ENCODE measurements at regions not wholly inside any gene's neighbourhood (a gene's known extent, or its start where the extent isn't known, plus 50 kb on each side); places are given as distances from the start of the nearest gene placed in this dataset.

GRCh38 chr3:193835414-193835813 is 242.4 kb downstream of the OPA1 start:
- no peak overlapping the region for H3K4me2 ChIP-seq (ENCODE audit: low read length)
- no peaks in the 10 kb centered on the region for H3K9me2 ChIP-seq (replicated peaks; ENCODE audit: control insufficient read depth, low read length)
- TF ChIP-seq EZH2phosphoT487 (IDR thresholded peaks at IDR 0.05; ENCODE audit: borderline replicate concordance, low read length), result no peak
- TF ChIP-seq CTCF (IDR thresholded peaks at IDR 0.05; ENCODE audit: low read depth, low read length, poor library complexity, severe bottlenecking), result no peak
- H3K36me3 ChIP-seq (ENCODE audit: control insufficient read depth, low read length), result no peaks in the 10 kb centered on the region
- no peak overlapping the region for H3K27ac ChIP-seq (ENCODE audit: low read depth, low read length)
- no peaks in the 10 kb centered on the region for H3K27me3 ChIP-seq (ENCODE audit: control insufficient read depth, low read length)
- H3F3A ChIP-seq (ENCODE audit: control insufficient read depth, insufficient read depth), result no peaks in the 10 kb centered on the region
- H3K4me1 ChIP-seq (ENCODE audit: control insufficient read depth, low read length), result peaks cover 38% of the 10 kb centered on the region
- H3K4me3 ChIP-seq (ENCODE audit: low read length), result no peak overlapping the region
- H3K79me2 ChIP-seq (ENCODE audit: control insufficient read depth, low read length), result no peaks in the 10 kb centered on the region
- H3K9me3 ChIP-seq (ENCODE audit: control insufficient read depth, insufficient read depth, low read length), result no peaks in the 10 kb centered on the region
- no peaks in the 10 kb centered on the region for H4K20me1 ChIP-seq (ENCODE audit: control insufficient read depth, insufficient read depth, low read depth, low read length)

- Histone ChIP-seq H3K9me3 (ENCODE audit: control insufficient read depth, insufficient read depth, low read length) (no peaks in the 10 kb centered on the region), H3K79me2 (ENCODE audit: control insufficient read depth, low read length) (no peaks in the 10 kb centered on the region), H3K27ac (ENCODE audit: low read depth, low read length) (no peak overlapping the region), H3F3A (ENCODE audit: control insufficient read depth, insufficient read depth) (no peaks in the 10 kb centered on the region), H3K4me2 (ENCODE audit: low read length) (no peak overlapping the region), H3K36me3 (ENCODE audit: control insufficient read depth, low read length) (no peaks in the 10 kb centered on the region), H3K4me1 (ENCODE audit: control insufficient read depth, low read length) (peaks cover 46% of the 10 kb centered on the region), H3K27me3 (ENCODE audit: control insufficient read depth, low read length) (no peaks in the 10 kb centered on the region), H4K20me1 (ENCODE audit: control insufficient read depth, insufficient read depth, low read depth, low read length) (no peaks in the 10 kb centered on the region), H3K9me2 (replicated peaks; ENCODE audit: control insufficient read depth, low read length) (no peaks in the 10 kb centered on the region), H3K4me3 (ENCODE audit: low read length) (no peak overlapping the region)
- TF ChIP-seq EZH2phosphoT487 (IDR thresholded peaks at IDR 0.05; ENCODE audit: borderline replicate concordance, low read length) (no peak), CTCF (IDR thresholded peaks at IDR 0.05; ENCODE audit: low read depth, low read length, poor library complexity, severe bottlenecking) (no peak)
Observed at GRCh38 chr3:193836511-193836910, 243.5 kb downstream of the OPA1 start.

- TF ChIP-seq CTCF (IDR thresholded peaks at IDR 0.05; ENCODE audit: low read depth, low read length, poor library complexity, severe bottlenecking) (no peak), EZH2phosphoT487 (IDR thresholded peaks at IDR 0.05; ENCODE audit: borderline replicate concordance, low read length) (no peak)
- H3K36me3 ChIP-seq (ENCODE audit: control insufficient read depth, low read length), result no peaks in the 10 kb centered on the region
- no peaks in the 10 kb centered on the region for H3K9me2 ChIP-seq (replicated peaks; ENCODE audit: control insufficient read depth, low read length)
Observed at GRCh38 chr3:193836918-193837317, 243.9 kb downstream of the OPA1 start.

More at GRCh38 chr3:193836918-193837317, 243.9 kb downstream of the OPA1 start:
- Histone ChIP-seq H3K4me3 (ENCODE audit: low read length) (no peak overlapping the region), H3F3A (ENCODE audit: control insufficient read depth, insufficient read depth) (no peaks in the 10 kb centered on the region), H3K79me2 (ENCODE audit: control insufficient read depth, low read length) (no peaks in the 10 kb centered on the region), H3K4me1 (ENCODE audit: control insufficient read depth, low read length) (peaks cover 47% of the 10 kb centered on the region), H3K27me3 (ENCODE audit: control insufficient read depth, low read length) (no peaks in the 10 kb centered on the region), H4K20me1 (ENCODE audit: control insufficient read depth, insufficient read depth, low read depth, low read length) (no peaks in the 10 kb centered on the region), H3K4me2 (ENCODE audit: low read length) (no peak overlapping the region), H3K27ac (ENCODE audit: low read depth, low read length) (no peak overlapping the region), H3K9me3 (ENCODE audit: control insufficient read depth, insufficient read depth, low read length) (no peaks in the 10 kb centered on the region)
